Neural cell (in vitro differentiated cells): ENCODE measurements at regions not wholly inside any gene's neighbourhood (a gene's known extent, or its start where the extent isn't known, plus 50 kb on each side); places are given as distances from the start of the nearest gene placed in this dataset.
A peak's percentile ranks its signal among the peaks of the same experiment; 100 is the strongest.

Source experiments
- EP300 ChIP-seq: fragments of 450-650 bp; conservative IDR thresholded peaks from 2 replicates; pipeline ENCODE4 v1.6.1; 2014; ENCODE audit warnings: antibody characterized with exemption, mild to moderate bottlenecking, moderate library complexity; ENCODE audit not compliant: poor library complexity, severe bottlenecking
- EZH2 ChIP-seq: fragments of 200-600, 300-800 bp; shearing (Covaris generic), sonication (generic); IDR thresholded peaks from 2 replicates; pipeline ENCODE4 v1.6.1; 2014; ENCODE audit warnings: antibody characterized with exemption, low read length, borderline replicate concordance, mild to moderate bottlenecking; ENCODE audit not compliant: insufficient read depth, poor library complexity, severe bottlenecking
- MXI1 ChIP-seq: fragments of 450-650 bp; conservative IDR thresholded peaks from 2 replicates; pipeline ENCODE4 v1.6.1; 2014; ENCODE audit warnings: antibody characterized with exemption, mild to moderate bottlenecking; ENCODE audit not compliant: poor library complexity, severe bottlenecking
- POLR2AphosphoS5 ChIP-seq: IDR thresholded peaks from 2 replicates; pipeline ENCODE4 v1.6.1; 2012
- RAD21 ChIP-seq: fragments of 450-650 bp; conservative IDR thresholded peaks from 2 replicates; pipeline ENCODE4 v1.6.1; 2014; ENCODE audit warnings: antibody characterized with exemption, mild to moderate bottlenecking, moderate library complexity
- SMC3 ChIP-seq: fragments of 450-650 bp; conservative IDR thresholded peaks from 2 replicates; pipeline ENCODE4 v1.6.1; 2014; ENCODE audit warnings: antibody characterized with exemption, mild to moderate bottlenecking, moderate library complexity; ENCODE audit not compliant: poor library complexity
- TF ChIP-seq, protein P1 (sequence below): fragments of 450-650 bp; IDR thresholded peaks from 2 replicates; pipeline ENCODE4 v1.5.1; 2014; ENCODE audit warnings: antibody characterized with exemption, mild to moderate bottlenecking, moderate library complexity; ENCODE audit not compliant: poor library complexity, severe bottlenecking
- TF ChIP-seq, protein P2 (sequence below): IDR thresholded peaks from 2 replicates; pipeline ENCODE4 v1.6.1; 2012; ENCODE audit warnings: borderline replicate concordance

DNA sequence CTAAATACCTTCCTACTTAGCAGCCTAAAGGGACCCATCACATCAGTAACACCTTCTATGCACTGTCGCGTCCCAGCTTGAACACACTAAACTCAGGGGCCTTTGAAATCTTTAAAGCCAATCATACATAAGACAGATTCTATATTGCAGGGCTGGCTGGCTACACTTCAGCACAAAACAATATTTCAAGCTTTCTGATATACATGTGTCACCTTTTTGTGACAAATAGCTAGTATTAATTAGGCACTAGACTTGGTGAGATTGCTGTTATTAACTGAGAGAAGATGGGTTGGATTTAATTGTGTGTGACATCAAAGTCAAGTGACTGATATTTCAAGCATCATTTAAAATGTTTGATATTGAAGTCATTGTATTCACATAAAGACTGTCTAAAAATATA is 148.4 kb downstream of the ZIC4 start:
- TF ChIP-seq, protein P1, sequence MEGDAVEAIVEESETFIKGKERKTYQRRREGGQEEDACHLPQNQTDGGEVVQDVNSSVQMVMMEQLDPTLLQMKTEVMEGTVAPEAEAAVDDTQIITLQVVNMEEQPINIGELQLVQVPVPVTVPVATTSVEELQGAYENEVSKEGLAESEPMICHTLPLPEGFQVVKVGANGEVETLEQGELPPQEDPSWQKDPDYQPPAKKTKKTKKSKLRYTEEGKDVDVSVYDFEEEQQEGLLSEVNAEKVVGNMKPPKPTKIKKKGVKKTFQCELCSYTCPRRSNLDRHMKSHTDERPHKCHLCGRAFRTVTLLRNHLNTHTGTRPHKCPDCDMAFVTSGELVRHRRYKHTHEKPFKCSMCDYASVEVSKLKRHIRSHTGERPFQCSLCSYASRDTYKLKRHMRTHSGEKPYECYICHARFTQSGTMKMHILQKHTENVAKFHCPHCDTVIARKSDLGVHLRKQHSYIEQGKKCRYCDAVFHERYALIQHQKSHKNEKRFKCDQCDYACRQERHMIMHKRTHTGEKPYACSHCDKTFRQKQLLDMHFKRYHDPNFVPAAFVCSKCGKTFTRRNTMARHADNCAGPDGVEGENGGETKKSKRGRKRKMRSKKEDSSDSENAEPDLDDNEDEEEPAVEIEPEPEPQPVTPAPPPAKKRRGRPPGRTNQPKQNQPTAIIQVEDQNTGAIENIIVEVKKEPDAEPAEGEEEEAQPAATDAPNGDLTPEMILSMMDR = no peak
- TF ChIP-seq EZH2 (no peak), POLR2AphosphoS5 (peak; percentile 71), RAD21 (no peak), EP300 (peak; percentile 85), MXI1 (no peak), SMC3 (no peak)
- TF ChIP-seq, protein P2, sequence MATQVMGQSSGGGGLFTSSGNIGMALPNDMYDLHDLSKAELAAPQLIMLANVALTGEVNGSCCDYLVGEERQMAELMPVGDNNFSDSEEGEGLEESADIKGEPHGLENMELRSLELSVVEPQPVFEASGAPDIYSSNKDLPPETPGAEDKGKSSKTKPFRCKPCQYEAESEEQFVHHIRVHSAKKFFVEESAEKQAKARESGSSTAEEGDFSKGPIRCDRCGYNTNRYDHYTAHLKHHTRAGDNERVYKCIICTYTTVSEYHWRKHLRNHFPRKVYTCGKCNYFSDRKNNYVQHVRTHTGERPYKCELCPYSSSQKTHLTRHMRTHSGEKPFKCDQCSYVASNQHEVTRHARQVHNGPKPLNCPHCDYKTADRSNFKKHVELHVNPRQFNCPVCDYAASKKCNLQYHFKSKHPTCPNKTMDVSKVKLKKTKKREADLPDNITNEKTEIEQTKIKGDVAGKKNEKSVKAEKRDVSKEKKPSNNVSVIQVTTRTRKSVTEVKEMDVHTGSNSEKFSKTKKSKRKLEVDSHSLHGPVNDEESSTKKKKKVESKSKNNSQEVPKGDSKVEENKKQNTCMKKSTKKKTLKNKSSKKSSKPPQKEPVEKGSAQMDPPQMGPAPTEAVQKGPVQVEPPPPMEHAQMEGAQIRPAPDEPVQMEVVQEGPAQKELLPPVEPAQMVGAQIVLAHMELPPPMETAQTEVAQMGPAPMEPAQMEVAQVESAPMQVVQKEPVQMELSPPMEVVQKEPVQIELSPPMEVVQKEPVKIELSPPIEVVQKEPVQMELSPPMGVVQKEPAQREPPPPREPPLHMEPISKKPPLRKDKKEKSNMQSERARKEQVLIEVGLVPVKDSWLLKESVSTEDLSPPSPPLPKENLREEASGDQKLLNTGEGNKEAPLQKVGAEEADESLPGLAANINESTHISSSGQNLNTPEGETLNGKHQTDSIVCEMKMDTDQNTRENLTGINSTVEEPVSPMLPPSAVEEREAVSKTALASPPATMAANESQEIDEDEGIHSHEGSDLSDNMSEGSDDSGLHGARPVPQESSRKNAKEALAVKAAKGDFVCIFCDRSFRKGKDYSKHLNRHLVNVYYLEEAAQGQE = no peak
